RWPE2 (cell line): ENCODE measurements at regions not wholly inside any gene's neighbourhood (a gene's known extent, or its start where the extent isn't known, plus 50 kb on each side); places are given as distances from the start of the nearest gene placed in this dataset.

Source experiments
- ATAC-seq: fragments of 200-7000 bp; cut with Tn5 transposase; 3 replicates; pipeline ENCODE4 v1.9.1; 2021; ENCODE audit warnings: low read depth
- DNase-seq: peaks from one replicate; pipeline ENCODE4 v3.0.0-alpha.2; 2020; ENCODE audit warnings: low spot score
- H3K27ac ChIP-seq: fragments of 450-650 bp; 2 replicates; pipeline ENCODE4 v1.5.1; 2017; ENCODE audit warnings: mild to moderate bottlenecking; ENCODE audit not compliant: poor library complexity, severe bottlenecking
- H3K27me3 ChIP-seq: fragments of 250-450 bp; sonication (Bioruptor Pico); 2 replicates; pipeline ENCODE4 v1.5.1; 2021; ENCODE audit warnings: mild to moderate bottlenecking, moderate library complexity; ENCODE audit not compliant: insufficient read depth, poor library complexity, severe bottlenecking
- H3K36me3 ChIP-seq: fragments of 250-450 bp; sonication (Bioruptor Pico); 2 replicates; pipeline ENCODE4 v1.5.1; 2020; ENCODE audit warnings: low read depth, mild to moderate bottlenecking, moderate library complexity
- H3K4me1 ChIP-seq: fragments of 250-450 bp; sonication (Bioruptor Pico); 2 replicates; pipeline ENCODE4 v1.5.1; 2021; ENCODE audit warnings: mild to moderate bottlenecking, moderate library complexity; ENCODE audit not compliant: insufficient read depth, poor library complexity, severe bottlenecking
- H3K4me3 ChIP-seq: fragments of 250-450 bp; sonication (Bioruptor Pico); 2 replicates; pipeline ENCODE4 v1.5.1; 2021; ENCODE audit warnings: mild to moderate bottlenecking, moderate library complexity; ENCODE audit not compliant: severe bottlenecking
- H3K9me3 ChIP-seq: fragments of 250-450 bp; sonication (Bioruptor Pico); 2 replicates; pipeline ENCODE4 v1.5.1; 2021; ENCODE audit warnings: mild to moderate bottlenecking, moderate library complexity; ENCODE audit not compliant: severe bottlenecking
- CTCF ChIP-seq: fragments of 450-650 bp; IDR thresholded peaks from one replicate; pipeline ENCODE4 v1.5.1; 2017; ENCODE audit warnings: mild to moderate bottlenecking, moderate library complexity; ENCODE audit not compliant: poor library complexity, severe bottlenecking

DNA sequence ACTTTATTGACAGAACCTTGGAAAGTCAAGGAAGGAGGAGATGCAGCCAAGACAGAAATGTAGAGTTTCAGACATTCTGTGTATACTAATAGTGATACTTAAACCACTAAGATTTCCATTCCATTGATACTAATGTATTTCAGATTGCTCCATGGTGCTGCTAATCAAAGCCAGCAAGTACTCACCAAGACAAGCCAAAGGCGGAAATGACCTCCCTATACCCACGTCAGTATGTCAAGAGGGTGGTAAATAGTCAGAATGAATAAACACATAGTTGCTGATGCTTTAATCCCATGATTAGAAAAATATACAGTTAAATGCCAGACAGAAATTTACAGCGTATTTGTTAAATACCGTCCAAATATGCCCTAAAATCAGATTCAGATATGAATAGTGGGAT is 417.8 kb upstream of the INTU start:
- Histone ChIP-seq H3K4me3 (no peak overlapping the region), H3K36me3 (no peaks in the 10 kb centered on the region), H3K9me3 (no peaks in the 10 kb centered on the region), H3K27ac (no peak overlapping the region), H3K4me1 (no peaks in the 10 kb centered on the region), H3K27me3 (no peaks in the 10 kb centered on the region)
- no peak for TF ChIP-seq CTCF
- no peak for ATAC-seq
- no peak for DNase-seq

GRCh38 chr4:127217586-127218229 is 415.0 kb upstream of the INTU start:
- no peaks in the 10 kb centered on the region for H3K9me3 ChIP-seq
- DNase-seq (no peak), ATAC-seq (no peak)
- H3K36me3 ChIP-seq = no peaks in the 10 kb centered on the region
- H3K27me3 ChIP-seq = no peaks in the 10 kb centered on the region
- no peak overlapping the region for H3K27ac ChIP-seq
- H3K4me1 ChIP-seq = no peaks in the 10 kb centered on the region
- no peak overlapping the region for H3K4me3 ChIP-seq
- TF ChIP-seq CTCF = no peak

DNA sequence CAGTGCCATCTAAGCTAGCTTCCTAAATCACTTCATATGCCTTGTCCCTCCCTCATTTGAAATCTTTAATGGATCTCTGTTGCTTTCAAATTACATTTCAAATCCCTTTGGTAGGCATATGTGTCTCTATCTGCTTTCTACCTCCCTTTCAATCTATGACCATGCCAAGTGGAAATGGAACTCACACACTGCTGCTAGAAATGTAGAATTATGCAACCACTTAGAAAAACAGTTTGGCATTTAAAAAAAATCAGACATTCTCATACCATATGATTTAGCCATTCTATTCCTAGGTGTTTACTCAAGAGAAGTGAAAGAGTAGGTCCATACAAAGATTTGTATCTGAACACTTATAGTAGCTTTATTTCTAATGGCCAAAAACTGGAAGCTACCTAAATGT is 413.5 kb upstream of the INTU start:
- H3K9me3 ChIP-seq = no peaks in the 10 kb centered on the region
- H3K27me3 ChIP-seq = no peaks in the 10 kb centered on the region
- ATAC-seq (no peak), DNase-seq (no peak)
- H3K4me3 ChIP-seq = no peak overlapping the region
- no peak overlapping the region for H3K27ac ChIP-seq
- no peaks in the 10 kb centered on the region for H3K4me1 ChIP-seq
- TF ChIP-seq CTCF = no peak
- H3K36me3 ChIP-seq = no peaks in the 10 kb centered on the region

DNA sequence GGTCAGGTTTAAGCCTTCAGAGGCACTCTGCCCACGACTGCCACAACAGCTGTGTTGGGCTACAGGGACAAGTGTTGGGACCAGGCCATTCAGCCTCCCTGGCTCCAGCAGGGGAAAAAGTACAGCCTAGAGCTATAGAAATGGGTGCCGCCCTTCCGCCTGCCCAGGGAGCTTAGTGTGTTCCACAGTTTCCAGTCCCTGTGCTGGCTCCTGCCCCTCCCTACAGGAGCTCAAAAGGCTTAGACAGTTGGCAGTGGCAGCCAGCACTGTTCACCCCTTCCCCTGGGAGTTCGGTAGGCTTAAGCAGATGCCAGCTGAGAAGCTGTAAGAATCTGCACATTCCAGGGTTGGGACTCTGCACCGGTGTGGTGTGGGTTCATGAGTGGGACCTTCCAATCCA is 408.2 kb upstream of the INTU start:
- no peak overlapping the region for H3K4me3 ChIP-seq
- no peaks in the 10 kb centered on the region for H3K36me3 ChIP-seq
- no peak for TF ChIP-seq CTCF
- ATAC-seq (no peak), DNase-seq (no peak)
- no peaks in the 10 kb centered on the region for H3K9me3 ChIP-seq
- H3K27me3 ChIP-seq = no peaks in the 10 kb centered on the region
- no peaks in the 10 kb centered on the region for H3K4me1 ChIP-seq
- no peak overlapping the region for H3K27ac ChIP-seq

DNA sequence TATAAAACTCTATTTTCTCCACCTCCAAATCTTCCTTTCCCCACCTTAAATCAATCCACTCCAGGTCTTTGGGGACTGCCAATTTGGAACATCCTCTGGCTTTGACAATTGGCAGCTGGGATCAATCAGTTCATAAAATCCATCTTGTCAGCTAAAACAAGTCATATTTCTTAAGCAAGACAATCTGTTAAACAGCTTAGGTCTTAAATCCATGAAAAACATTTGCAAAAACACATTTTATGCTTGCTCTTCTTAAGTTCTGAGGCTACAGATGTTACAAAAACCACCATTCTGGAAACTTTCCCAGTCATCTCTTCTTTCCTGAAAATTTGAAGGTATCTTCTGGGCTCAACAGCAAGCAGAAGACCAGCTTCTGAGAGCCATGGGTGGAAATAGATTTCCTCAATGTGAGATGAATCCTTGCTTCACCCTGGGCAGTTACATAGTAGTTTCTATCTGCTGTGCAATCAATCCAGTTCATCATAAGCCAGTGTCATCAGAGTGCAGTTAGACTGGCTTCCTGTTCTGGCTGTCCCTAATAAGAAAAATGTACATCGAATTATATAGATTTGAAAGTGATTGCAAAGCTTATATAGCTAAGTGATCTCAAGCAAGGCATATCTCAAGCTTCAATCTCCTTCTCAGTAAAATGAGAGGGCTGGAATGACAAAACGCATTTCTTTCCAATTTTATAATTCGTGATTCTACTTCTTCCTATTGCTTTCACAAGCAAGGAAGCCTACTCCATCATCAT is 402.7 kb upstream of the INTU start:
- H3K4me1 ChIP-seq = no peaks in the 10 kb centered on the region
- no peak for DNase-seq
- H3K36me3 ChIP-seq = no peaks in the 10 kb centered on the region
- no peak for TF ChIP-seq CTCF
- H3K27ac ChIP-seq = no peak overlapping the region
- no peak overlapping the region for H3K4me3 ChIP-seq
- no peaks in the 10 kb centered on the region for H3K27me3 ChIP-seq
- H3K9me3 ChIP-seq = no peaks in the 10 kb centered on the region
- no peak for ATAC-seq
